Astrocyte (in vitro differentiated cells and primary cell): ENCODE measurements at regions not wholly inside any gene's neighbourhood (a gene's known extent, or its start where the extent isn't known, plus 50 kb on each side); places are given as distances from the start of the nearest gene placed in this dataset.

ENCODE experiments used
- EZH2 ChIP-seq: IDR thresholded peaks from 2 replicates; pipeline ENCODE4 v1.6.1; 2012; ENCODE audit warnings: mild to moderate bottlenecking, low read length, inconsistent platforms; ENCODE audit not compliant: insufficient read depth
- TF ChIP-seq, protein P1 (sequence below): IDR thresholded peaks from 2 replicates; pipeline ENCODE4 v1.5.1; 2011; ENCODE audit warnings: low read depth, mild to moderate bottlenecking, inconsistent platforms, low read length, moderate library complexity; ENCODE audit not compliant: insufficient read depth

DNA sequence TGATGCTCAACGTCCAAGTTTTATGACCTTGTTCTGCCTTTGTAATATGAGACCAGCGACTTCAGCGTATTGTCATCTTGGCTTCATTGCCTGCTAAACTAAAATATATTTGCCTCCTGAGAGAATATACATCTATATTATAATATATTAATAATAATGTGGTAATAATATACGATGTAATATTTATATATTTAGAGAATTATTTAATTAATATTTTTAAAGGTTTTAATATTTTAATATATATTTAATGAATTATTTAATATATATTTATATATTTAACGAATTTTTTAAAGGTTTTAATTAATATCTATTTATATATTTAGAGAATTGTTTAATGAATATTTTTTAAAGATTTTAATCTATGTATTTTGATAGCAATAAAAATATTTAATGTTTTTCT lies 700.7 kb downstream of the TAF11L14 start:
- TF ChIP-seq, protein P1, sequence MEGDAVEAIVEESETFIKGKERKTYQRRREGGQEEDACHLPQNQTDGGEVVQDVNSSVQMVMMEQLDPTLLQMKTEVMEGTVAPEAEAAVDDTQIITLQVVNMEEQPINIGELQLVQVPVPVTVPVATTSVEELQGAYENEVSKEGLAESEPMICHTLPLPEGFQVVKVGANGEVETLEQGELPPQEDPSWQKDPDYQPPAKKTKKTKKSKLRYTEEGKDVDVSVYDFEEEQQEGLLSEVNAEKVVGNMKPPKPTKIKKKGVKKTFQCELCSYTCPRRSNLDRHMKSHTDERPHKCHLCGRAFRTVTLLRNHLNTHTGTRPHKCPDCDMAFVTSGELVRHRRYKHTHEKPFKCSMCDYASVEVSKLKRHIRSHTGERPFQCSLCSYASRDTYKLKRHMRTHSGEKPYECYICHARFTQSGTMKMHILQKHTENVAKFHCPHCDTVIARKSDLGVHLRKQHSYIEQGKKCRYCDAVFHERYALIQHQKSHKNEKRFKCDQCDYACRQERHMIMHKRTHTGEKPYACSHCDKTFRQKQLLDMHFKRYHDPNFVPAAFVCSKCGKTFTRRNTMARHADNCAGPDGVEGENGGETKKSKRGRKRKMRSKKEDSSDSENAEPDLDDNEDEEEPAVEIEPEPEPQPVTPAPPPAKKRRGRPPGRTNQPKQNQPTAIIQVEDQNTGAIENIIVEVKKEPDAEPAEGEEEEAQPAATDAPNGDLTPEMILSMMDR, result no peak
- TF ChIP-seq EZH2, result no peak
